Transverse colon (tissue), 4 donors: ENCODE measurements at regions not wholly inside any gene's neighbourhood (a gene's known extent, or its start where the extent isn't known, plus 50 kb on each side); places are given as distances from the start of the nearest gene placed in this dataset.

Experiments
- EP300 ChIP-seq: sonication (generic); formaldehyde crosslinking; IDR thresholded peaks from one replicate; pipeline ENCODE4 v1.6.1; 2017; ENCODE audit warnings: antibody characterized with exemption, low read depth
- POLR2A ChIP-seq: fragments of 450-650 bp; IDR thresholded peaks from one replicate; pipeline ENCODE4 v1.6.1; 2016; ENCODE audit warnings: antibody characterized with exemption, mild to moderate bottlenecking, moderate library complexity
- POLR2AphosphoS5 ChIP-seq, 3 donors: sonication (generic); formaldehyde crosslinking; IDR thresholded peaks; one replicate each; pipeline ENCODE4 v1.6.1; 2016; ENCODE audit warnings: antibody characterized with exemption in 3 of 3
- TF ChIP-seq, protein P1 (sequence below), 5 experiments: fragments of 200-600 bp in 3 of 5; fragments of 450-650 bp in 2 of 5; sonication (generic) in 3 of 5; IDR thresholded peaks; 1 replicate in 2 of 5; 2 replicates in 3 of 5; pipeline ENCODE4 v1.5.1; 2016 to 2017; ENCODE audit warnings: antibody characterized with exemption in 5 of 5, inconsistent platforms in 3 of 5, mild to moderate bottlenecking in 2 of 5, moderate library complexity in 1 of 5

DNA sequence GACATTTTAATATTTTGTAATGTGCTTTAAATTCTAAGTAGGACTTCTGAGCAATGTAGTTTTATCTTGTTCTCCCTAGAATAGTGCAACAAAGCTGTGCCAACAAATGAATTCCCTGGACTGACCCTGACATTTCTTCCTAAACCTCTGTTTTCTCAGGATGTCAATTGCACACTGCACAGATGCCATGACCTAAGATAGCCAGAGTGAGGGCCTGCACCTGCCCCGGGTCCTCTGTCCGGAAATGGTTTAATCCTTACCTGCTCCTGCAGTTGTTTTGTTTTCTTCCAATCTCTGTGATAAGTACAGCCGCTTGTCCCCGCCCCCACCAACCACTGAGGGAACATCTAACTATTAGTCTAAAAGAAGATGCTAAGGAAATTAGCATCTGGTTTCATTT, 831.5 kb downstream of the GALC start:
- TF ChIP-seq, protein P1, sequence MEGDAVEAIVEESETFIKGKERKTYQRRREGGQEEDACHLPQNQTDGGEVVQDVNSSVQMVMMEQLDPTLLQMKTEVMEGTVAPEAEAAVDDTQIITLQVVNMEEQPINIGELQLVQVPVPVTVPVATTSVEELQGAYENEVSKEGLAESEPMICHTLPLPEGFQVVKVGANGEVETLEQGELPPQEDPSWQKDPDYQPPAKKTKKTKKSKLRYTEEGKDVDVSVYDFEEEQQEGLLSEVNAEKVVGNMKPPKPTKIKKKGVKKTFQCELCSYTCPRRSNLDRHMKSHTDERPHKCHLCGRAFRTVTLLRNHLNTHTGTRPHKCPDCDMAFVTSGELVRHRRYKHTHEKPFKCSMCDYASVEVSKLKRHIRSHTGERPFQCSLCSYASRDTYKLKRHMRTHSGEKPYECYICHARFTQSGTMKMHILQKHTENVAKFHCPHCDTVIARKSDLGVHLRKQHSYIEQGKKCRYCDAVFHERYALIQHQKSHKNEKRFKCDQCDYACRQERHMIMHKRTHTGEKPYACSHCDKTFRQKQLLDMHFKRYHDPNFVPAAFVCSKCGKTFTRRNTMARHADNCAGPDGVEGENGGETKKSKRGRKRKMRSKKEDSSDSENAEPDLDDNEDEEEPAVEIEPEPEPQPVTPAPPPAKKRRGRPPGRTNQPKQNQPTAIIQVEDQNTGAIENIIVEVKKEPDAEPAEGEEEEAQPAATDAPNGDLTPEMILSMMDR (IDR thresholded peaks at IDR 0.05) = no peak
- TF ChIP-seq POLR2AphosphoS5 (IDR thresholded peaks at IDR 0.05) (no peak), POLR2A (no peak), EP300 (no peak)
